ENCODE measurements at regions not wholly inside any gene's neighbourhood (a gene's known extent, or its start where the extent isn't known, plus 50 kb on each side); places are given as distances from the start of the nearest gene placed in this dataset.

DNA sequence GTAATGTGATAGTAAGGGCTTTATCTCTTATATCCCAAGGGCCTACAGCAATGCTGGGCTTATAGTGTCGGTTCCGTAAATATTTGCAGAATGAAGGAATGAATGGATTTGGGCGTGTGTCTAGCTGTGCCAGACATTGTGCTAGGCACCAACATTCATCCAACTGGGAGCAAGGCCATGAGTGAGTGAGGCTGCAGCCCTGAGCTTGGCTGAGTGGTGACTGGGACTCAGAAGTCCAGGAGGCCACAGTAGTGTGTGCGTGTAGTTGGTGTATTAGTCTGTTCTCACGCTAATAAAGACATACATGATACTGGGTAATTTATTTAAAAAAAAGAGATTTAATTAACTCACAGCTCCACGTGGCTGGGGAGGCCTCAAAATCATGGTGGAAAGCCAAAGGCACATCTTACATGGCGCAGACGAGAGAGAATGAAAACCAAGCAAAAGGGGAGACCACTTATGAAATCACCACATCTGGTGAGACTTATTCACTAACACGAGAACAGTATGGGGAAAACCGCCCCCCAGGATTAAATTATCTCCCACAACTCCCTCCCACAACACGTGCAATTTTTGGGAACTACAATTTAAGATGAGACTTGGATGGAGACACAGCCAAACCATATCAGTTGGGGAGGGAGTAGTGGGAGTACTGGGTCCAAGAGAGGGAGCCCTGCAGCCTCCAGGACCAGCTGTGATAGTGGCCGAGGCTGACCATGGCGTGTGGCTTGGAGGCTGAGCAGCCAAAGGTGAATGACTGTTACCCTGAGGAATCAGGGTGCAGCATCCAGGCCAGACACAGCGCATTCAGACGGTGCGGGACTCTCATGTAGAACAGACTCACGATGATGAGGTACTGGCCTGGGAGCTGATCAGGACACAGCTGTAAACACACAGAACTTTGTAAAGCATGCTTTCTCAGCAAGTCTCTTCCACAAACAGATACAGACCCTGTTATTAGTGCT is 104.6 kb downstream of the TEX26 start:
- peaks cover 6% of the 10 kb centered on the region for H3K9me3 Mint-ChIP-seq

DNA sequence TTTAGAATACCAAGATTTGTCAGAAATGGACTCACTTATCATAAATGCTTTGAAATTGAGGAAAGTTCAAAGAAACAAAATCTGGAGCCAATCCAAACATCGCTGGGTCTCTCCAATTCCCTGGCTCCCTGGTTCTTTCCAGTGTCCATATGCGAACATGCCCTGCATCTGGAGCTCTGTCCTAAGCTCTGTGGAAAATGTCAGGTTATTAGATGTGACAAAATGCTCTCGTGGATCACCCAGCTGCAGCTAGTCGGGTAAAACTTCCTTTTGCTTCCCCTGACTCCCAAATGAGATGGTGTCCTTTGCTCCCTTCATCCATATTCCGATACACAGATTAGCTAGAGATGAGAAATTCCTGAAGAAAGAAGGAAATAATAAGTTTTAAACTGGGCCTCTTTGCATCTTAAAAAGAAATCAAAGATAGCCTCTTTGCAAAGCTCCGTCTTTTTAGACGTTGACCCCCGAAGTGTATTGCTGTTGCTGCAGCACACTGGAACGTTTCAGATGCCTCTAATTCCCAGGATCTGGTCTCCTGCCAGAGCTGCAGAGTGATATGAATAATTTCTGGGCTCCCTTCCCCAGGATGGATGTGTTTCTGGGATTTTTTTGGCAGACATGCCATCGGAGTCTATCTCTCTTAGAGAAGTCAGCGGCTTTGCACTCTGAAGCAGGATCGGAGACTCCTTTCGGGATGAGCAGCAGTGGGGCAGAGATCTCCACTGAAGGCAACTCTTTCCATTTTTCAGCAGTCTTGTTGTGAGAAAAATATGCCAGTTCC is 102.9 kb downstream of the TEX26 start:
- TF ChIP-seq, protein P1, sequence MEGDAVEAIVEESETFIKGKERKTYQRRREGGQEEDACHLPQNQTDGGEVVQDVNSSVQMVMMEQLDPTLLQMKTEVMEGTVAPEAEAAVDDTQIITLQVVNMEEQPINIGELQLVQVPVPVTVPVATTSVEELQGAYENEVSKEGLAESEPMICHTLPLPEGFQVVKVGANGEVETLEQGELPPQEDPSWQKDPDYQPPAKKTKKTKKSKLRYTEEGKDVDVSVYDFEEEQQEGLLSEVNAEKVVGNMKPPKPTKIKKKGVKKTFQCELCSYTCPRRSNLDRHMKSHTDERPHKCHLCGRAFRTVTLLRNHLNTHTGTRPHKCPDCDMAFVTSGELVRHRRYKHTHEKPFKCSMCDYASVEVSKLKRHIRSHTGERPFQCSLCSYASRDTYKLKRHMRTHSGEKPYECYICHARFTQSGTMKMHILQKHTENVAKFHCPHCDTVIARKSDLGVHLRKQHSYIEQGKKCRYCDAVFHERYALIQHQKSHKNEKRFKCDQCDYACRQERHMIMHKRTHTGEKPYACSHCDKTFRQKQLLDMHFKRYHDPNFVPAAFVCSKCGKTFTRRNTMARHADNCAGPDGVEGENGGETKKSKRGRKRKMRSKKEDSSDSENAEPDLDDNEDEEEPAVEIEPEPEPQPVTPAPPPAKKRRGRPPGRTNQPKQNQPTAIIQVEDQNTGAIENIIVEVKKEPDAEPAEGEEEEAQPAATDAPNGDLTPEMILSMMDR (IDR thresholded peaks at IDR 0.05; ENCODE audit: unreplicated experiment) = no peak
- Mint-ChIP-seq H3K27me3 (ENCODE audit: low read depth) (no peaks in the 10 kb centered on the region), H3K4me1 (peaks cover 15% of the 10 kb centered on the region), H3K4me3 (peak overlapping the region; percentile 1), H3K27ac (peak overlapping the region; percentile 36), H3K9me3 (peaks cover 6% of the 10 kb centered on the region), H3K36me3 (no peaks in the 10 kb centered on the region)
- DNase-seq (ENCODE audit: low spot score in 2 of 2, unreplicated experiment in 2 of 2) = no peak

More for the DNA sequence above, 104.6 kb downstream of the TEX26 start:
- Mint-ChIP-seq H3K4me1 (peaks cover 18% of the 10 kb centered on the region), H3K4me3 (no peak overlapping the region), H3K36me3 (no peaks in the 10 kb centered on the region), H3K27me3 (ENCODE audit: low read depth) (no peaks in the 10 kb centered on the region), H3K27ac (no peak overlapping the region)
- TF ChIP-seq, protein P1 (IDR thresholded peaks at IDR 0.05; ENCODE audit: unreplicated experiment) = no peak
- DNase-seq (ENCODE audit: low spot score in 2 of 2, unreplicated experiment in 2 of 2) = no peak

DNA sequence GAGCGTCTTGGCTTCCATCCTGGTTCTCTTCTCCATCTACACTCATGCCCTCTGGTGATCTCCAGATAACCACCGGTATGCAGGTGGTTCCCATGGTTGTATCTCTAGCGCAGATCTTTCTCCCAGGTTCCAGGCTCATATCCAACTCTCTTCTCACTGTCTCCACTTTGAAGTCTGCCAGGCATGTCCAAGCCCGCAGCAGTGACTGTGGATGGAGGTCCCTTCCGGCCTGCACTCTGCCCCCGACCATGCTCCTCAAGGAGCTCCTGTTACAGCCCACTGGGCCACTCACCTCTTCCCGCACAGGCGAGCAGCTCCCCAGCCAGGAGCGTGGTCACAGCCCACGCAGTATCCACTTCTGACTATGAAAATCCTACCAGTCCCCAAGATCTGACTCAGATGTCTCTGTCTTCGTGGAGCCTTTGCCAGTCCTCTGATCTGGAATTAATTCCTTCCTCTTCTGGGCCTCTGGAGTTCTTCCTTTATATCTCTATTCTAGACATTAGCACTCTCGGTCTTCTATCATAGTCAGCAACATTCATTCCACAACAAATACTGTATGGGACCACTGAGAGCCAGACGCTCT is 100.2 kb downstream of the TEX26 start:
- TF ChIP-seq, protein P1 (IDR thresholded peaks at IDR 0.05; ENCODE audit: unreplicated experiment) = no peak
- H3K9me3 Mint-ChIP-seq = no peaks in the 10 kb centered on the region
- no peaks in the 10 kb centered on the region for H3K27me3 Mint-ChIP-seq (ENCODE audit: low read depth)
- no peak overlapping the region for H3K4me3 Mint-ChIP-seq
- H3K27ac Mint-ChIP-seq = no peak overlapping the region
- no peak for DNase-seq (ENCODE audit: low spot score in 2 of 2, unreplicated experiment in 2 of 2)
- H3K36me3 Mint-ChIP-seq = no peaks in the 10 kb centered on the region
- H3K4me1 Mint-ChIP-seq = peaks cover 15% of the 10 kb centered on the region

DNA sequence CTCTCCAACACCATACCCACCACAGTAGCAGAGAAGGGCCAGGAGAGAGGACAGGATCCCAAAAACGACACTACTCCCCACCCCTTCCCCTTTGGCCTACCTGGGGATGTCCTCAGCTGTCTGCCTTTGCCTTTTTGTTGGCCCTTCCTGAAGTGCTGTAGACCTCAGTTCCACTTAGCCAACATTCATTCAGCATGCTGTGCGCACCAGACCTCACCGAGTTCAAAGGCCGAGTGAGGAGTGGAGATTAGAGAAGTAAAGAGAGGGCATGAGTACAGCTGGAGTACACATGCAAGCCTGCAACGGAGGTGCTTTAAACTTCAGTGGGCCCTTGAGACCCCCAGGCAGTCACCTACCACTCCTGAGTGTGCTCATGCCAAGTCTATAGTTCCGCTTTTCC is 99.0 kb downstream of the TEX26 start:
- H3K4me3 Mint-ChIP-seq = no peak overlapping the region
- TF ChIP-seq, protein P1 (IDR thresholded peaks at IDR 0.05; ENCODE audit: unreplicated experiment) = no peak
- no peaks in the 10 kb centered on the region for H3K36me3 Mint-ChIP-seq
- peaks cover 15% of the 10 kb centered on the region for H3K4me1 Mint-ChIP-seq
- DNase-seq (ENCODE audit: low spot score in 2 of 2, unreplicated experiment in 2 of 2) = no peak
- H3K9me3 Mint-ChIP-seq = no peaks in the 10 kb centered on the region
- H3K27ac Mint-ChIP-seq = no peak overlapping the region
- H3K27me3 Mint-ChIP-seq (ENCODE audit: low read depth) = no peaks in the 10 kb centered on the region

DNA sequence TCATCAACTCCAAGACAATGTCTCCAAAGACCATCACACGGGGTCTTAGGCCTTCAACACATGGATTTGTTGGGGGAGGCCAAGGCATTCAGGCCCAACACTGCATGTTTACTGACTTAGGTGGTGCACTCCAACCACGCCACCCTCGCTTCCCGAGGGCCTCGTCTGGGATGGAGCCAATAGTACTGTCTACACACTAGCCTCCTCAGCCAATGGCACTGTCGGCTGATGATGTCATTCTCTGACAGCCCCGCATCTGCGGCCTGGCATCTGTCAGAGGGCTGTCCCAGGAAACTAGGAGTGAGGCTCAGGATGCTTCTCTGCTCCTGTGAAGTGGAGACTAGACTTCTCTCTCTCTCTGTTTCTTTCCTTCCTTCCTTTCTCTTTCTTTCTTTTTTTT is 96.6 kb downstream of the TEX26 start:
- TF ChIP-seq, protein P1 (IDR thresholded peaks at IDR 0.05; ENCODE audit: unreplicated experiment) = no peak
- DNase-seq (ENCODE audit: low spot score in 2 of 2, unreplicated experiment in 2 of 2) = no peak
- Mint-ChIP-seq H3K9me3 (no peaks in the 10 kb centered on the region), H3K4me1 (no peaks in the 10 kb centered on the region), H3K36me3 (no peaks in the 10 kb centered on the region), H3K4me3 (no peak overlapping the region), H3K27me3 (ENCODE audit: low read depth) (no peaks in the 10 kb centered on the region), H3K27ac (no peak overlapping the region)

Data from mesothelial cell of epicardium (in vitro differentiated cells).